HFFc6 (cell line): ENCODE measurements at regions not wholly inside any gene's neighbourhood (a gene's known extent, or its start where the extent isn't known, plus 50 kb on each side); places are given as distances from the start of the nearest gene placed in this dataset.

Experiments used
- DNase-seq: peaks from one replicate; pipeline ENCODE4 v3.0.0-alpha.2; 2018
- H3K27ac Mint-ChIP-seq: 2 replicates; pipeline ENCODE4 v1.8.0; 2020; ENCODE audit warnings: mild to moderate bottlenecking, mixed read lengths
- H3K27me3 Mint-ChIP-seq: 2 replicates; pipeline ENCODE4 v1.8.0; 2021; ENCODE audit warnings: mild to moderate bottlenecking, moderate library complexity, mixed read lengths; ENCODE audit not compliant: insufficient read depth
- H3K36me3 Mint-ChIP-seq: 2 replicates; pipeline ENCODE4 v1.8.0; 2021; ENCODE audit warnings: low read depth, mixed read lengths
- H3K4me1 Mint-ChIP-seq: 2 replicates; pipeline ENCODE4 v1.8.0; 2020; ENCODE audit warnings: low read depth, mixed read lengths
- H3K4me3 Mint-ChIP-seq: 2 replicates; pipeline ENCODE4 v1.8.0; 2020; ENCODE audit warnings: mild to moderate bottlenecking, moderate library complexity, mixed read lengths
- H3K9me3 Mint-ChIP-seq: 2 replicates; pipeline ENCODE4 v1.8.0; 2020; ENCODE audit warnings: mild to moderate bottlenecking, mixed read lengths
- TF ChIP-seq, protein P1 (sequence below): fragments of 200-600 bp; sonication (generic); IDR thresholded peaks from 2 replicates; pipeline ENCODE4 v1.5.0; 2021; ENCODE audit warnings: antibody characterized with exemption, mild to moderate bottlenecking

DNA sequence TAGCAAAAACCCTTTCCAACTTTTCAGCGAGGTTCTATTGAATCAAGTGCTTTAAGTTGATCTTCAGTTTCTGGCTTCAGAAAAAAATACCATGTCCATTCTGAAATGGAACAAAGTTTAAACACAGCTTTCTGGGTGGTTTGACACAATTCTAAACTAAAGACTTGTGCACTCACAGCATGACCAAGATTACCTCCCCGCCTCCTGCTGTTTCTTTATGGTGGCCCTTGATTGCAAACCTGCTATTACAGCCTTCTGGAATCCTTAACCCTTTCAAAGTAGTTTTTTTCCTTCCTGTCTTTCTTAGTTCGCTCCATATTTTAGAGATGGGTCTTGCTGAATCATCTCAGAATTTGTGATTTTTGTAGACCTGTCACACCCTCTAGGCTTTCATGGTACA is 135.9 kb upstream of the FBN2 start:
- Mint-ChIP-seq H3K4me1 (peaks cover 34% of the 10 kb centered on the region), H3K27ac (no peak overlapping the region), H3K36me3 (peaks cover 6% of the 10 kb centered on the region), H3K27me3 (peaks cover under 1% of the 10 kb centered on the region; the same call in 1 of the 2 replicates), H3K4me3 (no peak overlapping the region), H3K9me3 (no peaks in the 10 kb centered on the region; the same call in none of the 2 replicates)
- DNase-seq = no peak
- TF ChIP-seq, protein P1, sequence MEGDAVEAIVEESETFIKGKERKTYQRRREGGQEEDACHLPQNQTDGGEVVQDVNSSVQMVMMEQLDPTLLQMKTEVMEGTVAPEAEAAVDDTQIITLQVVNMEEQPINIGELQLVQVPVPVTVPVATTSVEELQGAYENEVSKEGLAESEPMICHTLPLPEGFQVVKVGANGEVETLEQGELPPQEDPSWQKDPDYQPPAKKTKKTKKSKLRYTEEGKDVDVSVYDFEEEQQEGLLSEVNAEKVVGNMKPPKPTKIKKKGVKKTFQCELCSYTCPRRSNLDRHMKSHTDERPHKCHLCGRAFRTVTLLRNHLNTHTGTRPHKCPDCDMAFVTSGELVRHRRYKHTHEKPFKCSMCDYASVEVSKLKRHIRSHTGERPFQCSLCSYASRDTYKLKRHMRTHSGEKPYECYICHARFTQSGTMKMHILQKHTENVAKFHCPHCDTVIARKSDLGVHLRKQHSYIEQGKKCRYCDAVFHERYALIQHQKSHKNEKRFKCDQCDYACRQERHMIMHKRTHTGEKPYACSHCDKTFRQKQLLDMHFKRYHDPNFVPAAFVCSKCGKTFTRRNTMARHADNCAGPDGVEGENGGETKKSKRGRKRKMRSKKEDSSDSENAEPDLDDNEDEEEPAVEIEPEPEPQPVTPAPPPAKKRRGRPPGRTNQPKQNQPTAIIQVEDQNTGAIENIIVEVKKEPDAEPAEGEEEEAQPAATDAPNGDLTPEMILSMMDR = no peak

DNA sequence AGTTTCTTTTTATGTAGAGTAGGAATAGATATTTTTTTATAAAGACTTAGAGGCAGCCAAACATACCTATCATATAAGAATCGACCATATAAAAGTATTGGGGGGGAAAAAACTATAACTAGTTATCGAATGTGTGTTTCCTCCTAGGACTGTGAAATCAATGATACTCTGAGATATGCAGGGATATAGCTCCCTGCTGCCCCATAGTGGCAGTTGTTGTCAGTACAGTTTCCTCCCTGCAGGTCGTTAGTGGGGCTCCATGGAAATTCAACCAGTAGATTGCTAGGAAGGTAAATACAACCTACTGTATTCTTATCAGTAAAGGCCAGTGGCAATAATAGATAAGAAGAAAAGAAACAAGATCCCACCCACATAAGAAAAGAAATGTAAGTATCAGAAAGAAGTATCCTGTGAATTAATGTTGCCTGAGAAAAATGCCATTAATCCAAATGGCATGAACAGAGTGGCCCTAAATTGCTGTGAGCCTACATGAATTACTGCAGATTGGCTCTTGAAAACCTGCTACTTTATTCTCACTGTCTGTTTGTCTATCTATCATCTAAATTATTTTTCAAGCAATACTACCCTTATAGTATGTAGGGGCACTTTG is 136.9 kb upstream of the FBN2 start:
- TF ChIP-seq, protein P1 = peak; percentile 89
- Mint-ChIP-seq H3K4me3 (no peak overlapping the region), H3K27ac (no peak overlapping the region), H3K9me3 (no peaks in the 10 kb centered on the region; the same call in none of the 2 replicates), H3K4me1 (peaks cover 28% of the 10 kb centered on the region), H3K36me3 (peaks cover 4% of the 10 kb centered on the region), H3K27me3 (peaks cover 3% of the 10 kb centered on the region; the same call in 1 of the 2 replicates)
- DNase-seq = peak; percentile 53

DNA sequence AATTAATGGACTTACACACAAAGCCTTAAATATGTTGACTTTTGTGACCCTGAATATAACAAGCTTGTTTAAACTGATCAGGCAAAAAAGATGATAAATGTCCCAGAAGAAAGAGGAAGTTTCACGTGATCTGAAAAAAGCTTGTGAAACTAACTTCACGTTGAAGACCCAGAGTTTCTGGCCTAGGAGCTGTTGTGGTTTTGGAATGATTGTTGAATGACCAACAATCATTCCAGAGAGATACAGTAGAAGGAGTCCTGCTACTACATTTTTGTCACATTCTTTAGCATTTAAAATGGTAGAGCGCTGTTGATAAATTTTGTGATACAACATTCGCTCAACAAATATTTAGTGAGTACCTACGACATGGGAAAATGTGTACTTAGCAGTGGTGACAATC is 143.1 kb upstream of the FBN2 start:
- no peak overlapping the region for H3K4me3 Mint-ChIP-seq
- no peak overlapping the region for H3K27ac Mint-ChIP-seq
- TF ChIP-seq, protein P1 = no peak
- no peak for DNase-seq
- no peaks in the 10 kb centered on the region for H3K36me3 Mint-ChIP-seq
- no peaks in the 10 kb centered on the region for H3K9me3 Mint-ChIP-seq
- H3K4me1 Mint-ChIP-seq = peaks cover 16% of the 10 kb centered on the region
- H3K27me3 Mint-ChIP-seq = peaks cover 3% of the 10 kb centered on the region; the same call in 1 of the 2 replicates

DNA sequence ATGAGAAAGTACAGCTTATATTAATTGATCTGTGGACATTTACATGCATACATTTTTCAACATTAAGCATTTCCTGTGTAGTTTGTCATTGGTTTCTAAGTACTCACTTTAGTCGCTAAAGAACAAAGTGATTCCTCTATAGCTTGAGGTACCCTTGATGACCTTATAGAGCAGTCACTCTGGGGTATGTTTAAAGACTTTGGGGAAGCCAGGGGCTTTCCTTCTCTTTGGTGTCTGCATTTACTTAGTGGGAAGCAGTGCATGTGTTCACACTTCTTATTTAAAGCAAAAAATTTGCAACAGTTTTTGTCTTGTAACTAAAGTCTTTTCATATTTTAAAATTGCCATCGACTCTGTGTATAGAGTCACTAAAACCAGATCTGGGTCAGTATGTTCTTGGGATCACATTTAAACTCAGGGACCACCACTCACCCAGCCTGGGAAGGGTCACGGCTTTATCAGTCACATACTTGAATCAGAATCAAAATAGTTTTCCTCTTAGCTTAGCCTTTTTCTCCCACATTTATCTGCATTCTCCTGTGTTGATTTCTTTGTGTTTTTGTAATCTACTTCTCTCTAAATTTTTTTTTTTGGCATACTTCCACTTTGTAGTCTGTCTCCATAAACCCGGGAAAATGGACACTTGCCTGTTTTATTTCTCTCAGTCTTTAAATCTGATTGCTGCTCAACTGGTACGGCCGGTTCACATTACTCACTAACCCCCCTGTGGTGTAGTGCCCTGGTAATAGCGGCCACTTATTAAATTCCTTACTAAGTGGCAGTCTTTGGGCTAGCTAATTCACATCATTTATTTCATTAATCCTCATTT is 143.9 kb upstream of the FBN2 start:
- TF ChIP-seq, protein P1 = no peak
- Mint-ChIP-seq H3K9me3 (no peaks in the 10 kb centered on the region), H3K4me3 (no peak overlapping the region), H3K4me1 (peaks cover 16% of the 10 kb centered on the region), H3K27ac (no peak overlapping the region), H3K36me3 (no peaks in the 10 kb centered on the region), H3K27me3 (peaks cover 3% of the 10 kb centered on the region)
- no peak for DNase-seq

DNA sequence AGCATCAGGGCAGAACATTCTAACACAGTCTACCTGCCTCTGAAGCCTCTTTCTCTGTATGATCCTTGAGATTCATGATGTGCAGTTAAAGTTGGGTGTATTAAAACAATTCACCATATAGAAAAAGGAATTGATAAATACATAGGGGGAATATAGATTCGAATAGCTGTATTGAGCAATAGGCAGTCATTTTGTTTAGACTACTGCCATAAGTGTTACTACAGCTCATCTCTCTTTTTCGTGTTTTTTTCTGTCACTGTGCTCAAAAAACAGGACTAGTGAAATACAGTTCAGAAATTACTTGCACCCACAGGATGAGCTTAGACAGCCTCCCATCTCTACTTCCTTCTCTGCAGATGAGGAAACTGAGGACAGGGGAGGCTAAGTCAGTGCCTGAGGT is 144.6 kb upstream of the FBN2 start:
- no peak overlapping the region for H3K27ac Mint-ChIP-seq
- TF ChIP-seq, protein P1 = no peak
- peaks cover 16% of the 10 kb centered on the region for H3K4me1 Mint-ChIP-seq
- H3K4me3 Mint-ChIP-seq = no peak overlapping the region
- no peak for DNase-seq
- H3K27me3 Mint-ChIP-seq = peaks cover 3% of the 10 kb centered on the region
- H3K36me3 Mint-ChIP-seq = no peaks in the 10 kb centered on the region
- H3K9me3 Mint-ChIP-seq = no peaks in the 10 kb centered on the region
